GM21390 (cell line): ENCODE measurements at regions not wholly inside any gene's neighbourhood (a gene's known extent, or its start where the extent isn't known, plus 50 kb on each side); places are given as distances from the start of the nearest gene placed in this dataset.

Source experiments
- ATAC-seq: cut with Tn5 transposase; IDR thresholded peaks from one replicate; pipeline ENCODE4 v1.9.1; 2021; ENCODE audit not compliant: unreplicated experiment

GRCh38 chr18:64886995-64887394 is 738.1 kb upstream of the LINC00305 start:
- ATAC-seq, result no peak

- no peak for ATAC-seq
These were observed 734.0 kb upstream of the LINC00305 start for GRCh38 chr18:64882896-64883295.

DNA sequence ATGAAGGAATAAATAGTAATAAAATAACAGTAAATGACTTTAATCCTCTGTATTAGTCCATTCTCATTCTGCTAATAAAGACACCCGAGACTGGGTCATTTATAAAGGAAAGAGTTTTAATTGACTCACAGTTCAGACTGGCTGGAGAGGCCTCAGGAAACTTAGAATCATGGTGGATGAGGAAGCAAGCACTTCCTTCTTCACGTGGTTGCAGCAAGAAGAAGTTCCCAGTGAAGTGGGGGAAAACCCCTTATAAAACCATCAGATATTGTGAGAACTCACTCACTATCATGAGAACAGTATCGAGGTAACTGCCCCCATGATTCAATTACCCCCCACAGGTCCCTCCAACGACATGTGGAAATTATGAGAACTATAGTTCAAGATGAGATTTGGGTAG is 727.9 kb upstream of the LINC00305 start:
- ATAC-seq, result no peak

DNA sequence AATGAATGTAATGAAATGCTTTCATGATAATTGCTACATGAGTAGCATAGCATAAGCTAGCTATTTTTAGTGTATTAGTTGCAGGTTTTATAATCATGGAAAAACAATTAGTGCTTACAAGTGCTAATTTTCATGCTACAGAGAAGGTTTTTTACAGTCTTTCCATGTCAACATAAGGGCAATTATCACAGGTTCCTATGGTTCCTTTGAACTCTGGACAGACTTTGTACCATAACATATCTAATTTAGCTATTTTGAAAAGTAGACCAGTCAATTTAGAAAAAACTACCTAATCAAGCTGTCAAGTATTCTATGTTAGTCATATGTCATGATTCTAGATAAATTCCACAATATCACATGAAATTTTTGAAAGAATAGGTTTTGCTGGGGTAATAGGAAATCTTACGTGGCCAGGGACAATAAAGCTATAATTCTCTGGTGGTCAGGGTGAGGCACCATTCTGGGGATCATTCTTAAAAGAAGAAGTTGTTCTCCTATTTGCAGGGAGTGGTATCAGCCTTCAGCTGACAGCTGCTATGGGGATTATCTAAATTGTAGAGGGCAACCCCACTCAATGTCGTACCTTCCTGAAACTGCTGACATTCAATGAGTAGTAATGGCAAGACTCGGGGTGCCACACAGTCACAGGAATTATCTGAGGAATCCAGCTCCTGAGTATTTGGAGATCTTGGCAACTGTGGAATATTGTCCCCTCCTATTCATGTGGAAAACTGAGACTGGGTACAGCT is 724.0 kb upstream of the LINC00305 start:
- ATAC-seq, result no peak

- no peak for ATAC-seq
These were observed 705.2 kb upstream of the LINC00305 start for GRCh38 chr18:64854112-64854511.

DNA sequence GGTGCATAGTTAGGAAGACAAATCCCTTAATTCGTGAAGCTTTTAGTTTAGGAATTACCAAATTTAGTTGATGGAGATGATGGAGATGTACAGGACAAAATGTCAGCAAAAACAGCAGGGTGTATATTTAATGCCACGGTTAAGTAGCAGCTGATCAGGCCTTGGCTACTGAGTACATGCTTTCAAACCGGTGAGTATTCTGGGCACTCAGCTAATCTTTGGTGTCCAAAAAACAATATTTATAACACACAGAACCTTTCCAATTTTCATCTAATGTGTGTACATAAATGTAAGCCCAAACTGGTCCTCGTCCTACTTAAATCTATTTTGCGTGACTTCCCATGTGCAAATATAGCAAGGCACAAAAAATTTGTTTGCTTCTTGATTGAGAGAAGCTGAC is 703.4 kb upstream of the LINC00305 start:
- ATAC-seq, result no peak

DNA sequence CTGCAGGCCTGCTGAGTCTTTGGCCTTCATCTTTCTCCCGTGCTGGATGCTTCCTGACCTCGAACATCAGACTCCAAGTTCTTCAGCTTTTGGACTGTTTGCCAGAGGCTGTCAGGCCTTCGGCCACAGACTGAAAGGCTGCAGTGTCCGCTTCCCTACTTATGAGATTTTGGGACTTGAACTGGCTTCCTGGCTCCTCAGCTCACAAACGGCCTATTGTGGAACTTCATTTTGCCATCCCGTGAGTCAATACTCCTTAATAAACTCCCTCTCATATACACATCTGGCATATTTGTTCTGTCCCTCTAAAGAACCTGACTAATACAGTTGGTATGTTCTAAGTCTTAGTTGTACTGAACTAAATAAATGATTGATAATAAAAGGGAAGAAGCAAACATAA is 702.8 kb upstream of the LINC00305 start:
- no peak for ATAC-seq

- ATAC-seq, result no peak
These were observed 701.9 kb upstream of the LINC00305 start for GRCh38 chr18:64850791-64851190.

DNA sequence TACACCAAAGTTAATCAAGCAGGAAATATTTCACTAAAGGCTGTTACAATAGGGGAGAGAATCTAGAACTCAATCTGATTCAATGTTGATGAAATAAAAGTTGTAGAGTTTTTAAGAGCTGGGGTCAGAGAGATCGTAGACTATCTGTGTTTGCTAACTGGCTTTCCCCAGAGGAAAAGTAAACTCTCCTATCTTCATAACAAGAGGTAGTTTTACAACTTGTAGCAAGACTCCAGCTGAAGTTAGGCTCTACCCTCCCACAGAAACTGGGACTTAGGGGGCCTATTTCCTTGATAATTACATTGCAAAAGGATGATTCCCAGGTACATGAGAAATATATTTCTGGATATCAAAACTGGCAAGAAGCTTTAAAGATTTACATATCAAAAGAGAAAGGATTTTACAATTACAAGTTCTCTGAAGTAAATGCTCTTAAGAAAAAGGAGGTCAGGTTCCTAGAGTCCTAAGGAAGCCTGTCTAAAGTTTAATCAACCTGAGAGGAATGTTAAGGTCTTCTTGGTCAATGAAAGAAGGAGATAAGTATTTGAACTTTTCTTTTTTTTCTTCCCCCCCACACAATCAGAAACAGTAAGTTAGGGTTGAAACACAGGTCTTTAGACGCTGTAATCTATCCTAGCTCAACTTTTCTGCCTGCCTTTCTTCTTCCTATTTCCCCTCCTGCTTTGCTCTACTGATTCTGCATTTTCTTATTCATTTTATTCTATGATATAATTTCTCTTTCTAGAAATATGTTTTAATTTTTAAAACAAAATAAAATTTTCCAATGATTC is 692.2 kb upstream of the LINC00305 start:
- ATAC-seq, result no peak

DNA sequence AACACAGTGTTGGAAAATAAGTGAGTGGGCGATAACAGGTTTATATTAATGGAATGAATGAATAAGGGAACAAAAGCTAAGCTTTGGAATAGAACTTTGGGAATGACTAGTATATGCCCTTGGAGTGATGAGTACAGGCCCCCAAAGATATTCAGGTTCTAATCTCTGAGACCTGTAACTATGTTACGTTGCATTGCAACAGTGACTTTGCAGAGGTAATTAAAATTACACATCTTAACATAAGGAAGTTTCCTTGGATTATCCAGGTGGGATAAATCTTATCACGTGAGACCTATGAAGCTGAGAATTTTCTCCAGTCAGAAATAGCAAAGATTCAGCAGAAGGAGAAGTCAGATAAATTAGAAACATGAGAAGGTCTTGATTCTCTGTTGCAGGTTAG is 661.5 kb upstream of the LINC00305 start:
- no peak for ATAC-seq

- ATAC-seq, result no peak
These were observed 660.9 kb upstream of the LINC00305 start for GRCh38 chr18:64809801-64810200.

DNA sequence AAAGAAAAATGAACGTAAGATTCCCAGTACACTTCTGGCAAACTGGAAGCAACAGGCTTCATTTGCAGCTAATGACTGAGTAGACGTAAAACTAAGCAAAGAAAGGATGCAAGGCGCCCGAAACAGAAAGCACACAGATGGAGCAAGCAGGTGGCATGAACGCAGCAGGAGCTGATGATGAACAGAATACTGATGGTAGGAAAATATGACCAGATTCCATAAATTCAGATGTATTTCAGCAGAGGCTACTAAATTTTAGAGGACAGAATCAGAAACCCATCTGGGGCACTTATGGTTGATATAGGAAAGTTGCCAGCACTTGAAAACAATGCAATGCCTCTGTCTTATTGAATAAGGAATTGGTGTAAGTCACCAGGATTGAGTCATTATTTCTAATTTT is 658.7 kb upstream of the LINC00305 start:
- no peak for ATAC-seq

- no peak for ATAC-seq
These were observed 657.8 kb upstream of the LINC00305 start for GRCh38 chr18:64806691-64807090.

DNA sequence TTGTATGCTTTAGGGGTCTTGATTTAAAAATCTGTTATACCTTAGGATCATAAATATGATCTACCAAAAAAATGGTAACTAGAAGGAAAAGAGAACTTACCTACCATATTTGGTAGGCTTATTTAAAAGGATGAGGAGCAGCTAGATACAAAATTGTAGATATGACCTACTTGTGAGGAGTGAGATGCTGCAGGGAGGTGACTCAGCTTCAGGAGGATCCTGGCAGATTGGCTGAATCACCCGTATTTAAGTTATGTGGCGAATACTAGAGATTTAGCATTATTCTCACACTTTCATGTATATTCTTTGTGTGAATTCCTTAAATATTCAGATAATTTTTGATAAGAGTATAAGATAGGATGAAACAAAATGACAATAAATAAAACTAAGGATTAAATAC is 657.3 kb upstream of the LINC00305 start:
- ATAC-seq, result no peak

DNA sequence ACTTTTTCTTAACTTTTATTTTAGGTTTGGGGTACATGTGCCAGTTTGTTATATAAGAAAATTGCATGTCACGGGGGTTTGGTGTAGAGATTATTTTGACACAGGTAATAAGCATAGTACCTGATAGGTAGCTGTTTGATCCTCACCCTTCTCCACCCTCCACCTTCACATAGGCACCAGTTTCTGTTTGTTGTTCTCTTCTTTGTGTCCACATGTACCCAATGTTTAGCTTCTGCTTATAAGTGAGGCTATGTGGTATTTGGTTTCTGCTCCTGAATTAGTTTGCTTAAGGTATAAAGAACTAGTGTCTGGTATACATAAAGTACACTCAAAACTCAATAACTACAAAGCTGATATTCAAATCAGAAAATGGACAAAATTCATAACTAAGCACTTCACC is 654.6 kb upstream of the LINC00305 start:
- ATAC-seq, result no peak

DNA sequence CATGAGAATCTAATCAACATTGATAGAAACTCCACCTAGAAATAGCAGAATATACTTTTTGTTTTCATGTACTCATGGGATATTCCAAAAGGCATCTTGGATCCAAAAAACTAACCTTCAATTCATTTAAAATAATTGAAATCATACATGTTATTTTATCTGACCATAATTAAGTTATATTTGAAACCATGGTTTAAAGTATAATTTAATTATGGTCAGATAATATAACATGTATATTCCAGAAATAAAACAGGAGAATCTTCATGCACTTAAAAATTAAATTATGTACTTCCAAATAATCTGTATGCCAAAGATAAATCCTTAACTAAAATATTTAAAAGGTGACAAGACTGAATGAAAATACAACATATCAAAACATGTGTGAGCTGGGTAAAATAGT is 651.3 kb upstream of the LINC00305 start:
- ATAC-seq, result no peak

- no peak for ATAC-seq
These were observed 650.5 kb upstream of the LINC00305 start for GRCh38 chr18:64799376-64799775.

- no peak for ATAC-seq
These were observed 642.3 kb upstream of the LINC00305 start for GRCh38 chr18:64791236-64791635.

DNA sequence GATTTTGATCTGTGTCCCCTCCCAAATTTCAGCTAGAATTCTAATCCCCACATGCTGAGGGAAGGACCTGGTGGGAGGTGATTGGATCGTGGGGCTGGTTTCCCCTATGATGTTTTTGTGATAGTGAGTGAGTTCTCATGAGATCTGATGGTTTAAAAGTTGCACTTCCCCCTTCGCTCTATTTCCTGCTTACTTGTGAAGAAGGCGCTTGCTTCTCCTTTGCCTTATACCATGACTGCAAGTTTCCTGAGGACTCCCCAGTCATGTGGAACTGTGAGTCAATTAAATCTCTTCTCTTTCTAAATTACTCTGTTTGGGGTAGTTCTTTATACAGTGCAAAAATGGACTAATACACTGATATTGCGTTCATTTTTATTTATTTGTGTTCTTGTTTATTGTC is 636.8 kb upstream of the LINC00305 start:
- no peak for ATAC-seq

DNA sequence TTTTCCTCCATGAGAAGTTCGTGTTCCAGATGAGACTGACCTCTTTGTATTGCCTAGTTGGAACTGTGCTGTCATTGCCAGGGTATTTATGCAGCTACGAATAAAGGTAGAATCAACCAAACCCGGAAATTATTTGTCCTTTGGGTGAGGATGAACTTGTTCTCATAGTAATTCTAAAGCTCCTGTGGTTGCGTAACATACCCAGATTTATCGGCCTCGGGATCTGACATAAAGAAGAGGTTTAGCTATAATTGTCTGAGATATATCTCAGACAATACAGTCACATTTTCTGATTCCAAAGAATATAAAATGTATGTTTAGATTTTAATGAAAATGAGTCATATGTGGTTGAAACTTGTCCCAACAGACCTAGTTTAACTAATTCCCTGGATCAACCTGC is 628.7 kb upstream of the LINC00305 start:
- no peak for ATAC-seq

DNA sequence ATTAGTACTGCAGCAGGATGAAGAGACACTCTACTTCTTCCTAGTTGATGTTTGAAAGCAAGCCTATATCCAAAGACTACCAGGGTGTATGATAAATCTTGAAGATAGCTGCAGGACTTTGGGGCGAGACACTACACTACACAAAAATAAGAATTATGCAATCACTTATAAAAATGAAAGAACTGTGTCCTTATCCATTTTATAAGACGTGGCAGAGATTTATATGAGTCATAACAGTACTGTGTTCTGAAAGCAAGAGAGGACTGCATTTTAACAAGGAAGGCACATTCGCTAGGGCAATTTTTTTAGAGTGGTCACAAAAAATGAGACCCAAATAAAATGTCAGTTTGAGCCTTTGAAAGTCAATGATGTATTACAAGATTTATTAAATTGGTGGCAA is 617.0 kb upstream of the LINC00305 start:
- no peak for ATAC-seq

GRCh38 chr18:64752707-64753106 is 603.8 kb upstream of the LINC00305 start:
- no peak for ATAC-seq

DNA sequence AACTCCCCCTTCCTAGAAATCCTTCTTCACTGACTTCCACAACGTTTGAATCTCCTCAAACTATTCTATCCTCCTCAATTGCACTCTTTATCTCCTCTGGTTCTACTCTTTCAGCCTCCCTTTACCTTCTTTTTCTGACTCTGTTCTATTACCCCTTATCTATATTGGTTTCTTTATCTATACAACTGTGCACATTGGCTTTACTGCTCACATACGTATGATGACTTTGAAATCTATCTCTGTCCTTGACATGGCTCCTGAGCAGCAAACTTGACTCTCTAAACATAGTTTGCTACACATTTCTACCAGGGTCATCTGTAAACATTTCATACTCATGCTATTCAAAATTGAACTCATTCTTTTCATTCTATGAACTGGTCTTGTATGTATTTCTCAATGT is 601.0 kb upstream of the LINC00305 start:
- no peak for ATAC-seq
